SK-N-SH treated with all-trans-retinoic acid at 6 μM for 48 hours (cell line): ENCODE measurements at regions not wholly inside any gene's neighbourhood (a gene's known extent, or its start where the extent isn't known, plus 50 kb on each side); places are given as distances from the start of the nearest gene placed in this dataset.

ENCODE experiments used
- ATAC-seq: fragments of 200-7000 bp; cut with Tn5 transposase; 3 replicates; pipeline ENCODE4 v1.9.1; 2020; ENCODE audit warnings: mild to moderate bottlenecking, moderate library complexity
- ARNTL ChIP-seq: fragments of 450-650 bp; formaldehyde crosslinking; IDR thresholded peaks from 2 replicates; pipeline ENCODE4 v1.5.0; 2020; ENCODE audit warnings: low read depth, mild to moderate bottlenecking, moderate library complexity, borderline replicate concordance
- CSDC2 ChIP-seq: fragments of 250-450 bp; sonication (Bioruptor Pico); IDR thresholded peaks from 2 replicates; pipeline ENCODE4 v1.5.0; 2020; ENCODE audit warnings: mild to moderate bottlenecking, moderate library complexity
- GLIS3 ChIP-seq: fragments of 250-450 bp; sonication (Bioruptor Pico); IDR thresholded peaks from 2 replicates; pipeline ENCODE4 v1.5.0; 2020; ENCODE audit warnings: mild to moderate bottlenecking, moderate library complexity
- OSR1 ChIP-seq: fragments of 250-450 bp; sonication (Bioruptor Pico); IDR thresholded peaks from 2 replicates; pipeline ENCODE4 v1.8.0; 2022; ENCODE audit warnings: moderate library complexity, mild to moderate bottlenecking, inconsistent platforms
- PPARA ChIP-seq: fragments of 250-450 bp; sonication (Bioruptor Pico); IDR thresholded peaks from 2 replicates; pipeline ENCODE4 v1.5.0; 2020; ENCODE audit warnings: mild to moderate bottlenecking, borderline replicate concordance
- RARB ChIP-seq: fragments of 250-450 bp; sonication (Bioruptor Pico); IDR thresholded peaks from 2 replicates; pipeline ENCODE4 v1.8.0; 2021; ENCODE audit warnings: mild to moderate bottlenecking, moderate library complexity
- SNAI2 ChIP-seq: fragments of 250-450 bp; sonication (Bioruptor Pico); IDR thresholded peaks from 2 replicates; pipeline ENCODE4 v1.5.0; 2020; ENCODE audit warnings: mild to moderate bottlenecking, moderate library complexity
- TOX ChIP-seq: fragments of 250-450 bp; sonication (Bioruptor Pico); IDR thresholded peaks from 2 replicates; pipeline ENCODE4 v1.8.0; 2021; ENCODE audit warnings: mild to moderate bottlenecking, moderate library complexity, borderline replicate concordance
- ZC3H10 ChIP-seq: fragments of 250-450 bp; sonication (Bioruptor Pico); IDR thresholded peaks from 2 replicates; pipeline ENCODE4 v1.5.1; 2021; ENCODE audit warnings: mild to moderate bottlenecking, moderate library complexity
- ZFP3 ChIP-seq: fragments of 250-450 bp; sonication (Bioruptor Pico); IDR thresholded peaks from 2 replicates; pipeline ENCODE4 v1.5.0; 2020; ENCODE audit warnings: mild to moderate bottlenecking, moderate library complexity
- ZFP30 ChIP-seq: fragments of 450-650 bp; formaldehyde crosslinking; IDR thresholded peaks from 2 replicates; pipeline ENCODE4 v1.5.0; 2022; ENCODE audit warnings: mild to moderate bottlenecking, moderate library complexity
- ZNF70 ChIP-seq: fragments of 450-650 bp; formaldehyde crosslinking; IDR thresholded peaks from 2 replicates; pipeline ENCODE4 v1.5.0; 2020; ENCODE audit warnings: mild to moderate bottlenecking, moderate library complexity
- TF ChIP-seq, protein P1 (sequence below): fragments of 250-450 bp; sonication (Bioruptor Pico); IDR thresholded peaks from 2 replicates; pipeline ENCODE4 v1.8.0; 2020; ENCODE audit warnings: mild to moderate bottlenecking, moderate library complexity, borderline replicate concordance
- TF ChIP-seq, protein P2 (sequence below): fragments of 250-450 bp; sonication (Bioruptor Pico); IDR thresholded peaks from 2 replicates; pipeline ENCODE4 v1.5.1; 2020; ENCODE audit warnings: low read depth, mild to moderate bottlenecking, moderate library complexity
- TF ChIP-seq, protein P3 (sequence below): fragments of 250-450 bp; sonication (Bioruptor Pico); IDR thresholded peaks from 2 replicates; pipeline ENCODE4 v1.8.0; 2021; ENCODE audit warnings: low read depth, mild to moderate bottlenecking, moderate library complexity, borderline replicate concordance
- TF ChIP-seq, protein P4 (sequence below): fragments of 250-450 bp; sonication (Bioruptor Pico); IDR thresholded peaks from 2 replicates; pipeline ENCODE4 v1.5.0; 2020; ENCODE audit warnings: mild to moderate bottlenecking, moderate library complexity

GRCh38 chr5:87786471-87786870, 373.7 kb upstream of the CCNH start:
- TF ChIP-seq, protein P1, sequence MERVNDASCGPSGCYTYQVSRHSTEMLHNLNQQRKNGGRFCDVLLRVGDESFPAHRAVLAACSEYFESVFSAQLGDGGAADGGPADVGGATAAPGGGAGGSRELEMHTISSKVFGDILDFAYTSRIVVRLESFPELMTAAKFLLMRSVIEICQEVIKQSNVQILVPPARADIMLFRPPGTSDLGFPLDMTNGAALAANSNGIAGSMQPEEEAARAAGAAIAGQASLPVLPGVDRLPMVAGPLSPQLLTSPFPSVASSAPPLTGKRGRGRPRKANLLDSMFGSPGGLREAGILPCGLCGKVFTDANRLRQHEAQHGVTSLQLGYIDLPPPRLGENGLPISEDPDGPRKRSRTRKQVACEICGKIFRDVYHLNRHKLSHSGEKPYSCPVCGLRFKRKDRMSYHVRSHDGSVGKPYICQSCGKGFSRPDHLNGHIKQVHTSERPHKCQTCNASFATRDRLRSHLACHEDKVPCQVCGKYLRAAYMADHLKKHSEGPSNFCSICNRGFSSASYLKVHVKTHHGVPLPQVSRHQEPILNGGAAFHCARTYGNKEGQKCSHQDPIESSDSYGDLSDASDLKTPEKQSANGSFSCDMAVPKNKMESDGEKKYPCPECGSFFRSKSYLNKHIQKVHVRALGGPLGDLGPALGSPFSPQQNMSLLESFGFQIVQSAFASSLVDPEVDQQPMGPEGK (CRISPR knock-in tag), result no peak
- no peak for TF ChIP-seq ZFP3
- no peak for TF ChIP-seq ZNF70
- TF ChIP-seq SNAI2 (CRISPR knock-in tag), result no peak
- TF ChIP-seq, protein P2, sequence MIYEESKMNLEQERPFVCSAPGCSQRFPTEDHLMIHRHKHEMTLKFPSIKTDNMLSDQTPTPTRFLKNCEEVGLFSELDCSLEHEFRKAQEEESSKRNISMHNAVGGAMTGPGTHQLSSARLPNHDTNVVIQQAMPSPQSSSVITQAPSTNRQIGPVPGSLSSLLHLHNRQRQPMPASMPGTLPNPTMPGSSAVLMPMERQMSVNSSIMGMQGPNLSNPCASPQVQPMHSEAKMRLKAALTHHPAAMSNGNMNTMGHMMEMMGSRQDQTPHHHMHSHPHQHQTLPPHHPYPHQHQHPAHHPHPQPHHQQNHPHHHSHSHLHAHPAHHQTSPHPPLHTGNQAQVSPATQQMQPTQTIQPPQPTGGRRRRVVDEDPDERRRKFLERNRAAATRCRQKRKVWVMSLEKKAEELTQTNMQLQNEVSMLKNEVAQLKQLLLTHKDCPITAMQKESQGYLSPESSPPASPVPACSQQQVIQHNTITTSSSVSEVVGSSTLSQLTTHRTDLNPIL (CRISPR knock-in tag), result no peak
- no peak for TF ChIP-seq ARNTL (CRISPR knock-in tag)
- no peak for TF ChIP-seq TOX (CRISPR knock-in tag)
- TF ChIP-seq, protein P3, sequence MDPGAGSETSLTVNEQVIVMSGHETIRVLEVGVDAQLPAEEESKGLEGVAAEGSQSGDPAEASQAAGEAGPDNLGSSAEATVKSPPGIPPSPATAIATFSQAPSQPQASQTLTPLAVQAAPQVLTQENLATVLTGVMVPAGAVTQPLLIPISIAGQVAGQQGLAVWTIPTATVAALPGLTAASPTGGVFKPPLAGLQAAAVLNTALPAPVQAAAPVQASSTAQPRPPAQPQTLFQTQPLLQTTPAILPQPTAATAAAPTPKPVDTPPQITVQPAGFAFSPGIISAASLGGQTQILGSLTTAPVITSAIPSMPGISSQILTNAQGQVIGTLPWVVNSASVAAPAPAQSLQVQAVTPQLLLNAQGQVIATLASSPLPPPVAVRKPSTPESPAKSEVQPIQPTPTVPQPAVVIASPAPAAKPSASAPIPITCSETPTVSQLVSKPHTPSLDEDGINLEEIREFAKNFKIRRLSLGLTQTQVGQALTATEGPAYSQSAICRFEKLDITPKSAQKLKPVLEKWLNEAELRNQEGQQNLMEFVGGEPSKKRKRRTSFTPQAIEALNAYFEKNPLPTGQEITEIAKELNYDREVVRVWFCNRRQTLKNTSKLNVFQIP (CRISPR knock-in tag), result no peak
- no peak for TF ChIP-seq CSDC2
- no peak for TF ChIP-seq GLIS3
- TF ChIP-seq PPARA, result no peak
- ATAC-seq, result no peak

DNA sequence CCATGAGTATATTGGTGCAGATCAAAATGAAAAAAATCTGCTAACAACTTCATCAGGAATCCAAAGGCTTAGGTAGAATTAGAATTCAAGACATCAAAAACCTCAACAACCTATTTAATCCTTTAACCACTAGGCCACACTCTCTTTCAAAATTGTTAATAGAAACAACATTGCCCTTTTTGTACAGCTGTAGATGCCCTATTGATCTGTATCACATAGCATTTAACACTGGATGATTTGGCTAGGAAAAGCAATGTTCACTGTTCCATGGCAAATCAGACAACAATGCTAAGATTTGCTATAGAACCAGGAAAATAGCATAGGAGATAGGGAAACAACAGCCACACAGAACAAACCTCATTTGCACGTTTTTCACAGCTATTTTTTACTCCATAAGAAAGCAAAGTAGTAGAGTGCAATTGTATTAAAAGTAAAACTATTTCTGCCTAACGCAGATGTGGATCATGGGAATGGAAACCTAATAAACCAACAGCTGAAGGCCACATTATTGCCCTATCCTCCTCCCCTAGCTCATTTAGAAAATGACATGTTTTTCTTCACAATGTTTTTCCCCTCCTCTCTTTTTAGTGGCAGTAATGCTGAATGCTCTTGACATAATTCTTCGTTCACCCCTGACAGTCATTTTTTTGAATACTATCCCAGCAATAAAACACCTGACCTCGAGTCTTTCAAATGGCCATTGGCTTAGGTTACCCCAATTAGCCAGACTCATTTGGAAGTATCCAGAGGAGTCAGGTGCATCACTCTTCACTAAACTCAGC, 373.0 kb upstream of the CCNH start:
- TF ChIP-seq ZC3H10 (CRISPR knock-in tag) (no peak), ARNTL (CRISPR knock-in tag) (no peak)
- TF ChIP-seq, all 23 proteins: peak for 0
- ATAC-seq, result no peak

DNA sequence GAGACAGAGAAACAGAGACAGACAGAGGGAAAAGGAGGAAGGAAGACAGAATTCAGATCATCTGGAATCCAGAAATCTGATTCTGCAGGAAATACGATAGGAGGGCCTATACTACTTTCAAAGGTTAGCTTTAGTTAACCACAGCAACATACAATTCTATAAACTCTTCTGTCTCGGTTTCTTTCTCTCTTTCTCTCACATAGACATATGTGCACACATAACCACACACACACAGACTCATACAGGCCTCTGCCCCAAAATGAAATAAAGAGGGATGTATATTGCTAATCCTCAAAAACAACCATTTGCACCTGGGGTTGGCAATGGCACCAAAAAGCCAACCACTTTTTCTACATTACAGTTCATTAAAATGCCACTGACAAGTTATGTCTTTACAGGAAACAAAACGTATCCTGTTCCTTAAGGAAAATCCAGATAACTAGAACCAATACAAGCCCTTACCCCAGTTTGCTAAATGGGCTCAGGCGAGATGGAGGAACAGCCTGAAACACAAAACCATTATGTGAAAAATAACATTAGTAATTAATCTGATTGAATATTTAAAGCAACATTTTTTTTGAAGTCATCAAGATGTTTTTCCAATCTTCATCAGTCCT, 372.3 kb upstream of the CCNH start:
- no peak for ATAC-seq
- TF ChIP-seq PPARA (no peak), RARB (CRISPR knock-in tag) (no peak), OSR1 (CRISPR knock-in tag) (no peak), ZFP30 (CRISPR knock-in tag) (no peak), TOX (CRISPR knock-in tag) (no peak), GLIS3 (no peak), ZC3H10 (CRISPR knock-in tag) (no peak), ARNTL (CRISPR knock-in tag) (no peak)
- TF ChIP-seq, protein P1 (CRISPR knock-in tag), result no peak

- no peak for ATAC-seq
- TF ChIP-seq RARB (CRISPR knock-in tag) (no peak), OSR1 (CRISPR knock-in tag) (no peak)
- TF ChIP-seq, protein P1 (CRISPR knock-in tag), result no peak
- TF ChIP-seq, protein P4, sequence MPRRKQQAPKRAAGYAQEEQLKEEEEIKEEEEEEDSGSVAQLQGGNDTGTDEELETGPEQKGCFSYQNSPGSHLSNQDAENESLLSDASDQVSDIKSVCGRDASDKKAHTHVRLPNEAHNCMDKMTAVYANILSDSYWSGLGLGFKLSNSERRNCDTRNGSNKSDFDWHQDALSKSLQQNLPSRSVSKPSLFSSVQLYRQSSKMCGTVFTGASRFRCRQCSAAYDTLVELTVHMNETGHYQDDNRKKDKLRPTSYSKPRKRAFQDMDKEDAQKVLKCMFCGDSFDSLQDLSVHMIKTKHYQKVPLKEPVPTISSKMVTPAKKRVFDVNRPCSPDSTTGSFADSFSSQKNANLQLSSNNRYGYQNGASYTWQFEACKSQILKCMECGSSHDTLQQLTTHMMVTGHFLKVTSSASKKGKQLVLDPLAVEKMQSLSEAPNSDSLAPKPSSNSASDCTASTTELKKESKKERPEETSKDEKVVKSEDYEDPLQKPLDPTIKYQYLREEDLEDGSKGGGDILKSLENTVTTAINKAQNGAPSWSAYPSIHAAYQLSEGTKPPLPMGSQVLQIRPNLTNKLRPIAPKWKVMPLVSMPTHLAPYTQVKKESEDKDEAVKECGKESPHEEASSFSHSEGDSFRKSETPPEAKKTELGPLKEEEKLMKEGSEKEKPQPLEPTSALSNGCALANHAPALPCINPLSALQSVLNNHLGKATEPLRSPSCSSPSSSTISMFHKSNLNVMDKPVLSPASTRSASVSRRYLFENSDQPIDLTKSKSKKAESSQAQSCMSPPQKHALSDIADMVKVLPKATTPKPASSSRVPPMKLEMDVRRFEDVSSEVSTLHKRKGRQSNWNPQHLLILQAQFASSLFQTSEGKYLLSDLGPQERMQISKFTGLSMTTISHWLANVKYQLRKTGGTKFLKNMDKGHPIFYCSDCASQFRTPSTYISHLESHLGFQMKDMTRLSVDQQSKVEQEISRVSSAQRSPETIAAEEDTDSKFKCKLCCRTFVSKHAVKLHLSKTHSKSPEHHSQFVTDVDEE (CRISPR knock-in tag), result no peak
These were observed 371.6 kb upstream of the CCNH start for GRCh38 chr5:87784311-87784710.
